GM21423 (cell line): ENCODE measurements at regions not wholly inside any gene's neighbourhood (a gene's known extent, or its start where the extent isn't known, plus 50 kb on each side); places are given as distances from the start of the nearest gene placed in this dataset.

Experiments
- ATAC-seq: cut with Tn5 transposase; IDR thresholded peaks from one replicate; pipeline ENCODE4 v1.9.1; 2021; ENCODE audit warnings: mild to moderate bottlenecking, moderate library complexity; ENCODE audit not compliant: unreplicated experiment

DNA sequence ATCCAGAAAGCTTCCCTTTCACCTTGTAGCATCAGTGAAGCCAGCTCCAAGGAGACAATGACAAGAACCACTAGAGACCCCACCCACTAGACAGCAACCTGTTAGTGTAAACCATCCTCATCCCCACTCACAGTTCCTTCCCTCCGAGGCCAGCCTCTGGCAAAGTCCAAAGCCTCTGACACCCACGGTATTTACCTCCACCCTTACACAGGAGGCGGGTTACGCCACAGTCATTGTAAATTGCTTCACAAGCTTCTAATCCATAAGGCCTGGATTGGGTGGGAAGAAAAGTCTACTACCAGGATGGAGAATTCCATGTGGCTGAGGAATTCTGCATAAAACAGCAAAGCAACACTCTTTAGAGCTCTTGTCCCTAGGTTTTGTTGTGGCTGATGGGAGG lies 287.4 kb downstream of the BUD13 start:
- no peak for ATAC-seq

DNA sequence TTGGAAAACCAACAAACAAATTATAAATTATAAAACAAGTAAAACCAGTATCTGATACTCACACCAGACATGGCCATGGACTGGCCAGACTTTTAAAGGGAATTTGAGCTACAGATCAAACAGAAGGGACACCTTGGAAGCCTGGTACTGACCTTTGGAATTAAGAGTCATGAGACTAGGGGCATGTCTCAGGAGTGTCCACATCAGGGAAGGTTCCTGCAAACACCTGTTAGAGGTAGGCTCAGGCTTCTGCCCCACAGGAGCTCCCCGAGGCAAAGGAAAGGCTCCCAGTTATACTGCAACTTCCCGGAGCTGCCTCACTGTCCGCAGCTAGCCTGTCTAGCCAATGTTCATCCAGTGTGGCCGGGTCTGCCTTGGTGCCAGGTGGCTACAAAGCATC lies 290.1 kb downstream of the BUD13 start:
- no peak for ATAC-seq

DNA sequence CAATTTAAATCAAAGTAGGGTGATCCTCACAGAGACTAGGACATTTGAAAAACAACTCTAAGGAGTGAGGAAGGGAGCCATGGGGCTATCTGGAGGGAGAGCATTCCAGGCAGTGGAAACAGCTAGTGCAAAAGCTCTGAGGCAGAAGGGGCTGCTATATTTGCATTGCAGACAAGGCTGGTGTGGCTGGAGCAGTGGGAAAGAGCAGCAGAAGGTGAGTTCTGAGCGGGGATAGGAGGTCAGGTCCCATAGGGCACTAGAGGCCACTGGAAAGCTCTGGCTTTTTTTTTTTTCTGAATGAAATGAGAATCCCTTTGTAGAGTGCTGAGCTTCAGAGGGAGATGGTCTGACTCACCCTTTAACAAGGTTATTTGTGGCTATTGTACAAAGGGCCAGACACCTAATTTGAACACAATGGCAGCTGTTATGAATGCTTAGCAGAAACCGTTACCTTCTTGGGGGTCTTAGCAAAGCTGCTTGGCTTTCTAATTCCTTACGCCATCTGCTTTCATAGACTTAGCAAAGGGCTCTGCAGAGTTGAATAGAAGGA lies 291.6 kb downstream of the BUD13 start:
- no peak for ATAC-seq

DNA sequence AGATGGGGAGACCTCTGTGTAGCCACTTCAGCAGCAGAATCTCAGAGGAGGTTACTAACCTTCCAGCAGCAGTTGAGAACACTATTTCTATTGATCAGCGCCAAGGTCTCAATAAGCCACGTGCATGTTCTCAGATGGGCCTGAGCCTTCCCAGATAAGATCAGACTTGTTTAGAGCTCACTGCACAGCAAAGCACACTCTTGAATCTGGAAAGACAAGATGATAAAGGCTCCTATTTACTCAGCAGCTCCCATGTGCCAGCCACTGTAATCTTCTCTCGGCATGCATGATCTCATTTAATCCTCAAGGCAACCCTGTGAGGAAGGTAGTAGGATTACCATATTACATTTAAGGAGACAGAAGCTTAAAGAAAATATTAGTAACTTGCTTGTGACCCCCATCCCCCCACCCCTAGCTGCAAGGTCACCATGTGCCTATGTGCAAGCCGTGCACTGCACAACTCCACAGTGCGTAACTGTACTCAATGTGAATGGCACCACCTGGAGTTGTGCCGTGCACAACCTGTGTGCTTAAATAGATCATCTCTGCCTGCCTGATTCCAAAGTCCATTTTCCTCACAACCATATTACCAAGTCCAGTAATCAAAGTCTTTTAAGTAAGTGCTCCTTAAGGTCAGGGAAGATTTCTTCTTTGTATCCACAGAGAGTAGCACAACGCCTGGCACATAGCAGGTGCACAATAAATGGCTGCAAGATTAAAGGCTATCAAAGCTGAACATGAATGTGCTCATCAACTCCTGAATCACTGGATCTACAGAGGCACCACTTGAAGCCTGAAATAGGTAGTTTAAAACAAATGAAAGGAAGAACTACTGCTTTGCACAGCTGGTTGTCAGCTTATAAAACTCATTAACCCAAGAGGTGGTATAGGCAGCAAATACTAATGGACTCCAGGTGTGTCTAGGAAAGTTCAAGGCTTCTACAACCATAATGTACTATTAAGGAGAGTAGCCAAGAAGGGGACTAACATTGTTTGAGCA lies 293.8 kb downstream of the BUD13 start:
- ATAC-seq: no peak

DNA sequence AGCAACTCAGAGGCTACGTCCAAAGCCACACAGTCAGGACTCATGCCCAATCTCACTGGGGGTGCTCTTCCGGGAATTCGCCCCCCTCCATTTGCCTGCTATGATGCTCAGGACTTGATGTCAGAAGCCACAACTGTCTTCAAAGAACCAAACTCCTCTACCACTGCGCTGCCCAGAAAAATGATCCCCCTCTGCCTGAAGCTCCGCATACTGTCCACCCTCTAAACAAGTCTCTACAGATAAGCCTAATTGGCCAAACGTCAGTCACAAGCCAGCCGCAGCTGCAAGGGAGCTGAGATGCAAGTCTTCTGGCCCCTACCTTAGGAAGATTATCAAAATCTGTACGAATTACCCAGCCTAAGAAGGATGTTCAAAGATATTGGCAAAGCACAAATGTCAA lies 294.6 kb downstream of the BUD13 start:
- no peak for ATAC-seq

DNA sequence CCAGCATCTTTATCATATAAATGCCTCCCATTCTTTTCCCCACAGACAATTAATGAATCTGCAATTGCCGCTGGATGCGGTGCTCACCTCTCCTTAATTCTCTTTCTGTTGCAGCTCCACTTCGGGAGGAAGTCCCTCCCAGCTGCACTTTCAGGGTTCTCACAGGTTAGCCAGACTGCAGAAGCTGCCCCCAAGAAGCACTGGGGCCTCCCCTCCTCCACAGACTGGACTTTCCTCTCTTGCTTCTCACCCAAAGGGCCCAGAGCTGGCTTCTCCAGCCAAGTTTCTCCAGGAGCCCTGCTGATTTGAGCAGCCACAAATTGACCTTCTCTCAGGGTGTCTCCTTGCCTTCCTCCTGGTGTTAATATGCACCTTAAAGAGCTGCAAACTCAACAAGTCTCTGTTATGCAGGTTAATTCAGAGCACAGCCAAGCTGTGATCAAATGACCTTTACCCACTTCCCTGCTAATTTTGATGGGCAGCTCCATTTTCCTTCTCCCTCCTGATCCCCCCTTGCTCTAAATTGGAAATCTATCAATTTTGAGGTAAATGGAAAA lies 298.9 kb downstream of the BUD13 start:
- no peak for ATAC-seq

DNA sequence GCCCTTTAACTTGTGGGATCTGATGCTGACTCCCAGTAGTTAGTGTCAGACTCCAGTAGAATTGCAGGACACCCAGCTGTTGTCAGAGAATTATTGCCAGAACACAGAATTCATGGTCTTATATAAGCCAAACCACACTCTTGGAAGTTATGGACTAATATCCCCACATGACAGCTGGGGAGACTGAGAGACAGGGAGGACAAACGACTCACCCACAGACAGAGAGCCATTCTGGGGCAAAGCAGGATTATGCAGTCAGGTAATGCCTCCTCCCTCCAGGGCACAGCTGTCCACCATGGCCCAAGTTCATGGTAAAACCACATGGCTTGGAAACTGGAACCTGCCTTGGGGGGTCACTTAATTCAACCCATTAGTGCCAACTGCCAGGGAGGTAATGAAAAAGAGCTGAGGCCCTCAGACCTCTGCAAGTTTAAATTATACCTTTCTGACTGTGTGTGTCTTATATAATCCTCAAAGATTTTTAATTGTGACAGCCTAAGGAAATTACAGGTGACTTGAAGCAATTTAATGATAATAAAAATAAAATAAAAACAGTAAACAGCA lies 299.5 kb downstream of the BUD13 start:
- no peak for ATAC-seq

DNA sequence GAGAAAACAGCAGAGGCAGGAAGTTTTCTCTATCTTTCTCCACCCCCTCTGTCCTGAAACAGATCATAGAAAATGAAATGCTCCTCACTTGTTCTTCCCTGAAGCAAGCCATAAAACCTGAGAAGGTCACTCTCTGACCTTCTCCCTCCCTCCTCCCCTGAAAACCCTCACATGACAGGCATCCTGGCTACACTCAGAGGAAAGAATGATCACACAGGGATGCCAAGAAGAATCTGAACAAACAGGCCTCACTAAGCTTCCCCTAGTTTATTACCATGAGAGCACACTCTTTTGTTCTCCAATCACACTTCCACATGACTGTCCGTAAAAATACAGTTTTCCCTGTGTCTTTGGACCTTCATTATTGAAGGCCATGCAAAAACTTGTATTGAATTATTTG lies 300.1 kb downstream of the BUD13 start:
- ATAC-seq: no peak

DNA sequence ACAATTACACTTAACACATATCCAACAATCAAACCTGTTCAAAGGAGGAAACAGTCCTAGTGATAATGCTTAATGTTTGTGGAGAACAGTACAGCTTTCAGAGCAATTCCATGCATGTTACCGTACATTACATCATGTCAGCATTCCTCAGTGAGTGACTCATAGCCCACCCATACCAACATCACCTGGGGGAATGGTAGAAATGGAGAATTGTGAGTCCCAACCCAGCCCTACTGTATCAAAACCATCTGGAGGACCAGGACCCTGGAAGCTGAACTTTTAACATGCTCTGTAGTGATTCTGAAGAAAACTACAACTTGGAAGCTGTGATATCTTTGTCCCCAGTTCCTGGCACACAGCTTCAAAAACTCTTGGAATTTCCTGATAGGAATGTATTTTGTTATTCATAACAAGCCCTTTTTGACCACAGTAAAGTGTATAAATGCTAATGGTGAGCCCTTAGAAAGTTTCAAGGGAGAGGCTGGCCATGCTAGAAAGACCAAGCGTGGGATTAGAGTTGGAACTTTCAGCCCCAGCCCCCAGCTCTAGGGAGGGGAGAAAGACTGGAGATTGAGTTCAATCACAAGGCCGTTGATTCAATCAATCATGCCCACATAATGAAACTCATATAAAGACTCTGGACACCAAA lies 301.1 kb downstream of the BUD13 start:
- no peak for ATAC-seq

DNA sequence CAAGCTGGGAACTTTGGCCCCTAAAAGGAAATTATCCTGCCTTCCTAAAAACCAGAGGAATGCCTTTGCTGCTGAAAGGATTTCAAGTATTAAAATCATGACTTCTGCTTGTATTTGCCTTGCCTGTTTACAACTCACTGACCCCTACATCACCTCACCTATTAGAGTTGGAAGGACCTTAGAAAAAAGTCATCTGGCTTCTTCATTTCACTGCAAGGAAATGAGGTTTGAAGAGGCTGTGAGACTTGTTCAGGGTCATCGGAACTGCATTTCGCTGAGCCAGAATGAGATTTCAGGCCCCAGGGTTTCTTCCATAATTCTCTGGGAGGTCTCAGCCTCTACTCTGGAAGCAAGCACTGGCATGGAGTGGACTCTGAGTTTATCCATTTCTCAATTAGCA lies 304.1 kb downstream of the BUD13 start:
- no peak for ATAC-seq

DNA sequence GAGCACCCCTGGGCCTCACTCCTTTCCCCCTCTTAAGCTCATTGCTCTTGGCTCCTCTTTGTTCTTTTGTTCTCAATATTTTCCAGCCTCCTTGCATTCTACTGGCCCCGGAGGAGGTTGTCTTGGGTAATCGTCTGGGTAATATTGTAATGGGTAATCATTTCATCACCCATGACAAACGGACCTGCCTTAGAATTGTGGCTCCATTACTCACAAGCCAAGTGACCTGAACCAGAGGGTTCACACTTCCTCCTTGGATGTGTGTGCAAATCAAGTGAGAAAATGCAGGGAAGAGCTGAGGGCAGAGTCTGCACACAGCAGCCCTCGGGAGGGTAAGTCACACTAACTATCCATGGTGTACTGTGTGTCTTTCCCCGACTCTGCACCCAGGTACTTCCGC lies 305.0 kb downstream of the BUD13 start:
- ATAC-seq: no peak

DNA sequence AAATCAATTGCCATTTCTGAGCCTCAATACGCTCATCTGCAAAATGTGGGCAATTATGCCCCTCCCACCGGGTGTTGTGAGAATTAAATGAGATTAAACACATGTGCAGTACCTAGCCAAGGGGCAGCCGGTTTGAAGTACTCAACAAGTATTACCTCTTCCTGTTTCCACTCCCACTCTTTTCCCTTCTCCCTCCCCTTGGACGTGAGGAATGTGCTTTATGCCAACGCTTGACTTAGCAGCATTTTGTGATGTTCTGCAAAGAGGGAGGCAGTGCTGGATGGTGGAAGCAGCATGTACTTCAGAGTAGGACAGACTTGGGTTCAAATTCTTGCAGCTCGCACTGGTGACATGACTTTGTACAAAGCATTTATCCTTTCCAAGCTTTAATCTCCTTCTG lies 306.0 kb downstream of the BUD13 start:
- ATAC-seq: no peak

DNA sequence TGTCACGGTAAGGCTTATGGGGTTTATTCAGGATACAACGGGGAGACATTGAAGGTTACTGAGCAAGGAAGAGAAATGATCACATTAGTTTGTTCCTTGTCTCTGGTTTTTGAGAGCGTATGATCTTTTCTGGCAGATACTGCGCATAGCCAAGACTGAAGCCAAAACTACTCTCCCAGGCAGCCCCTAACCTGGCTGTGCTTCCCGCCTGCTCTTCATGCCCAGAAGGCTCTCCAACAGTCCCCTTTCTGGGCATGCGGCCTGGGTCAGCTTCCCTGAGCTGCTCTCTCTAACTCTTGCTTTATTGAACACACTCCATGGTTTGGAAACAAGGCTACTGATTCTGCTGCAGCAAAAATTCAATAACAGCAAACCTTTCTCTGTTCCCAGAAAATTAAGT lies 306.6 kb downstream of the BUD13 start:
- no peak for ATAC-seq

DNA sequence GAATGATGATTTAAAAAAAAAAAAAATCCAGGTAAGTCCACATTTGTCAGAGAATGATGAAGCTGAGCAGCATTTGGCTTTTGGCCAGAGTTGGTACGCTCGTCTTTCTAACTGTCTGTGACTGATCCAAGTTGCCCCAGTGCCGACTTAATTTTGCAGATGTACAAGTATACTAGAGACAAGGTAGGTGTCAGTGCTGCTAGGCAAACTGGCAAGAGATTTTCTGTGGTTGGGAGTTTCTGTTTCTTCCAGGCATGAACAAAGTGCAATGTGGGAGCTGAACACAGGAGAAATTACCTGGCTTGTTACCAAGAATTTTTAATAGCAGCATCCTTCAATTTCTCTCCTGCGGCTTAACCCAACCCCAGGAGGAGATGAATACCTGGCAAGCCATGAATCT lies 307.7 kb downstream of the BUD13 start:
- ATAC-seq: no peak

DNA sequence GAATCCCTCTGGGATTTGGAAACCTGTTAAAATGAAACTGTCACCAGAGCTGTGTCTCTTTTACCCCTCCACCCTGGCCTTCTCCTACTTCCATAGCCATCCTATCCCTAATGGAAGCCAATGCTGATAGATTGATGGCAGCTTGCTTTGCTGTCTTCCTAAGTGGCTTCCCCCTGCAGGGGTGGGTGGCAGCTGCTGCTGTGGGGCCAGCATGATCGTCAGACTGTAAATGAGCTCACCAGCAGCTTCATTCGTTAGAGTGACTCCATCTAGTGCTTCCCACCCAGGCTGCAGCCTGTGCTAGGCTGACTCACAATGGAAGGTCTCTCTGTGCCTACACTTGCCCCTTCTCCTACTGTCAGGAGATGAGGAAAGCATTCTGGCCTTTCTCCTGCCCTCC lies 311.0 kb downstream of the BUD13 start:
- ATAC-seq: no peak

DNA sequence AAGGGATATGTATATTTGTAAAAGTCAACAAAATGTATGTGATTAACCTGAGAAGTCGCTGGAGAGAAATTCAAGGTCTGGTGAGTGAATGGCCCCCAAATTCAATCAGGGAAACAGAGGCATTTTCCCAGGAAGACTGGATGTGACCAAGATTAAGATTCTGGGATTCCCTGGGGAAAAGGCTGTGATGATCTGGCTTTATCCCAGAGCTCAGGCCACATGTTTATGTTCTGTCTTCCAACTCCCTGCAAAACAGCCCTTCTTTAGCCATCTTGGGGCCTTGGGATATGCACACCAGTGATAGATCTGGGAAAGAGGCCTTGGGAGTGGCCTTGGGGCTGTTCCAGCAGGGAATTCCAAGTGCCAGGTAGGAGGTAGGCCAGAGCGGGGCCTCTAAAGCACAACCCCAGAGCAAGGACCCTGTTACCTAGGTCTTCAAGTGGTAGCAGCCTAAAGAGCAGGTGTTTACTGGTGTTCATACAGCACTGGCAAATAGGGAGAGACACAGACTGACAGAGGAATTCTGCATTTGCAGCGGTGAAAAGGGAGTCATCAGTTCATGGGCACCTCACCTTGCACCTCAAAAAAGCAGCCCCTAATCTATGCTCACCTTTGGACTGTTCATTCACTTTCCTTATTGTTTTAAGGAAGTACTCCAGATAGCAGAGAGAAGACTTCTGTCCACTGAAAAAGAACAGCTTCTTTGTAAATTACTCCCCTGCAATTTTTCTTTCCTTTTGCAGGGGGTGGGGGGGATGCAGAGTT lies 312.4 kb downstream of the BUD13 start:
- no peak for ATAC-seq

DNA sequence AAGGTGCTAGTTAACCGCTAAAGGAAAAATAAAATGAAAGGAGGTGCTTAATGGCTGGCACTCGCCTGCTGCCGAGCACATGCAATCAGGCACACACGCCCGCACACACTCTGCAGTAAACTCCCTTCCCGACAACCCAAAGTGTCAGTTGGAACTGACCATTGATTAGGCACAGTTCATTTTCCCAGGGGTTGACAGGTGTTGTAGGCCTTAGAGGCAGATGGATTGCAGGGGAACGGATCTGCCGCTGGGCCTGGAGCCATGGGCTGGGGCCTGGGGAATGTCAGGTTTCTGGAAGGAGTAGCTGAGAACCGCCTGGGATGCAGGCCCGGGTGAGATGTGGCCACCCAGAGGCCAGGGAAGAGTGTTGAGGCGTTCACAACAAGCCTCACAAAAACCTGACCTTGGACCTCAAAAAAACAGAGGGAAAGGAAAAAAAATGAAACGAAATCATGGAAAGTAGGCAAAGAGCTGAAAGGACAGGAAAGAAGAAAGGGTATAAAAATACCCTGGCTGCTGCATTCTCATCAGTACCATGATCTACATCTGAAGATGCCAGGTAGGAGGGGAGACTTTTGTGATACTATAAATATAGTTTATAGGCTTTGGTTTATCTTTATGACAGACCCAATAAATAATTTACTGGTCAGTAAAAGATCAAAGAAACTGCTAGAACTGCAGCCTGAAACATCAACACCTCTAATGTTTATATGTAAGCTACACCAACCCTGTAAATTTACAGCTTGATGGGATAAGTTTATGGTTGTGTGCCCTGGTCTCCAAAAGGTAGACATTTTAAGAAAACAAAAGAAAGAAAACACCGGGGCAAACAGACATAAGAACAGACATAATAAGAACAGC lies 313.4 kb downstream of the BUD13 start:
- no peak for ATAC-seq

DNA sequence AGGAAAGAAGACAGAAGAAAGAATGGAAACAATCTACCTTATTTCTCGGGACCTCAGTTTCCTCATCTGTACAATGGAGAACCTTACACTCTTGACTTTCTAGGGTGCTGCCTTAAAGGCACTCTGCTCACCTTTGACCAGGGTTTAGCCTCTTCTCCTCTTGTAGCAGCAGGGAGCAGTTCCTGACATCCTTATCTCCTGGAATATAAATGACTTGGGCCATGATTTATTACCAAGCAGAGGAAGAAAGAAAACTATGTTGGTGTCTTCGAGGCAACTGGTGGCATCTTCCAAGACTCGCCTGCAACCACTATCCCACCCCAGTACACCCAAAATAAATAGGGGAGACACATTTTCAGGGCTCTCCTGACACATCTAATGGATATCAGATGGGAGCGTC lies 314.2 kb downstream of the BUD13 start:
- no peak for ATAC-seq

DNA sequence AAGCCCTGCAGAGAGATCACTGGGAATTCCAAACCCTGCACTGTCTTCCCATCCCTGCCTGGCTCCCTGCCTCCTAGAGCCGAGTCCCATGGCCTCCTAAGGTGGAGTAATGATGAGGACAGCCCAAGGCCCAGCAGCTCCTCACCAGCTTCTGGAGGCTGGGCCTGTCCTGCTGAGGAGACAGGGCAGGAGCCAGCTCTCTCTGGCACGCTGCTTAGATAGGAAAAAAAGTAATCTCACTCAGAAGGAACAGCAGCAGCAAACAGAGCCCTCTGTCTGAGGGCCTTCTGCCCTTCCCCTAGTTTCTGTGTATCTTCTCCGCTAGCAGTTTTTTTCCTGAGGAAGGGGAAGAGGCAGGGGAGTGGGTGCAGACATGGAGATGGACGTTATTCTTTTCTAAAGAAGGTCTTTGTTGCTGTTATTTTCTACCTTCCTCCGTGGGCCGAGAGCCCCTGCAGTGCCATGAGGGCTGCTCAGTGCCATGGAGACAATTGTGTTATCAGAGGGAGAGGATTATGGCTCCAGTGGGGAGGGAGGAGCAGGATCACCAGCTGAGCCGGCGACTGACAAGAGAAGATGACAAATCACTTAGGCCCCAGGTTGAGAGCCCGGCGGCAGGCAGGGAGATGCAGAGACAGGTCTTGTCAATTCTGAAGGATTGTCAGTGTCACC lies 315.3 kb downstream of the BUD13 start:
- ATAC-seq: no peak
